ENCODE measurements at regions not wholly inside any gene's neighbourhood (a gene's known extent, or its start where the extent isn't known, plus 50 kb on each side); places are given as distances from the start of the nearest gene placed in this dataset.

GRCh38 chr17:77618173-77618572 lies 340.3 kb upstream of the TNRC6C start:
- no peaks in the 10 kb centered on the region for H3K36me3 ChIP-seq (ENCODE audit: control insufficient read depth in 2 of 2, insufficient read depth in 1 of 2, low read length in 2 of 2)
- H3K4me1 ChIP-seq (ENCODE audit: control insufficient read depth, insufficient read depth, low read length): no peaks in the 10 kb centered on the region
- ChIA-PET POLR2A (no interaction called here), CTCF (no interaction called here)
- TF ChIP-seq ZFHX2 (tag by site-specific recombination; conservative IDR thresholded peaks at IDR 0.05): peak; percentile 36; the same call in 1 of the 2 replicates
- TF ChIP-seq EGR2 (tag by site-specific recombination; IDR thresholded peaks at IDR 0.05; ENCODE audit: low read depth): peak; percentile 41; the same call in 1 of the 2 replicates
- TF ChIP-seq, protein P1, sequence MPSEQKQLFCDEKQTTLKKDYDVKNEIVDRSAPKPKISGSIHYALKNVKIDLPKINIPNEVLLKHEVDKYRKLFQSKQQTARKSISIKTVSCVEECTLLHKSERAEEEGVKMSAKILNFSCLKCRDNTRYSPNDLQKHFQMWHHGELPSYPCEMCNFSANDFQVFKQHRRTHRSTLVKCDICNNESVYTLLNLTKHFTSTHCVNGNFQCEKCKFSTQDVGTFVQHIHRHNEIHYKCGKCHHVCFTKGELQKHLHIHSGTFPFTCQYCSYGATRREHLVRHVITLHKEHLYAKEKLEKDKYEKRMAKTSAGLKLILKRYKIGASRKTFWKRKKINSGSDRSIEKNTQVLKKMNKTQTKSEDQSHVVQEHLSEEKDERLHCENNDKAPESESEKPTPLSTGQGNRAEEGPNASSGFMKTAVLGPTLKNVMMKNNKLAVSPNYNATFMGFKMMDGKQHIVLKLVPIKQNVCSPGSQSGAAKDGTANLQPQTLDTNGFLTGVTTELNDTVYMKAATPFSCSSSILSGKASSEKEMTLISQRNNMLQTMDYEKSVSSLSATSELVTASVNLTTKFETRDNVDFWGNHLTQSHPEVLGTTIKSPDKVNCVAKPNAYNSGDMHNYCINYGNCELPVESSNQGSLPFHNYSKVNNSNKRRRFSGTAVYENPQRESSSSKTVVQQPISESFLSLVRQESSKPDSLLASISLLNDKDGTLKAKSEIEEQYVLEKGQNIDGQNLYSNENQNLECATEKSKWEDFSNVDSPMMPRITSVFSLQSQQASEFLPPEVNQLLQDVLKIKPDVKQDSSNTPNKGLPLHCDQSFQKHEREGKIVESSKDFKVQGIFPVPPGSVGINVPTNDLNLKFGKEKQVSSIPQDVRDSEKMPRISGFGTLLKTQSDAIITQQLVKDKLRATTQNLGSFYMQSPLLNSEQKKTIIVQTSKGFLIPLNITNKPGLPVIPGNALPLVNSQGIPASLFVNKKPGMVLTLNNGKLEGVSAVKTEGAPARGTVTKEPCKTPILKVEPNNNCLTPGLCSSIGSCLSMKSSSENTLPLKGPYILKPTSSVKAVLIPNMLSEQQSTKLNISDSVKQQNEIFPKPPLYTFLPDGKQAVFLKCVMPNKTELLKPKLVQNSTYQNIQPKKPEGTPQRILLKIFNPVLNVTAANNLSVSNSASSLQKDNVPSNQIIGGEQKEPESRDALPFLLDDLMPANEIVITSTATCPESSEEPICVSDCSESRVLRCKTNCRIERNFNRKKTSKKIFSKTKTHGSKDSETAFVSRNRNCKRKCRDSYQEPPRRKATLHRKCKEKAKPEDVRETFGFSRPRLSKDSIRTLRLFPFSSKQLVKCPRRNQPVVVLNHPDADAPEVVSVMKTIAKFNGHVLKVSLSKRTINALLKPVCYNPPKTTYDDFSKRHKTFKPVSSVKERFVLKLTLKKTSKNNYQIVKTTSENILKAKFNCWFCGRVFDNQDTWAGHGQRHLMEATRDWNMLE (tag by site-specific recombination; conservative IDR thresholded peaks at IDR 0.05; ENCODE audit: low read depth): no peak
- no peak overlapping the region for H3K27ac ChIP-seq (ENCODE audit: extremely low read depth, low read depth, low read length)
- no peak overlapping the region for H3K4me3 ChIP-seq (ENCODE audit: low read depth, low read length)
- no peaks in the 10 kb centered on the region for H3K9me3 ChIP-seq (ENCODE audit: control insufficient read depth, insufficient read depth, low read depth, low read length)

- Histone ChIP-seq H3K27ac (ENCODE audit: extremely low read depth, low read depth, low read length) (no peak overlapping the region), H3K9me3 (ENCODE audit: control insufficient read depth, insufficient read depth, low read depth, low read length) (no peaks in the 10 kb centered on the region), H3K36me3 (ENCODE audit: control insufficient read depth in 2 of 2, insufficient read depth in 1 of 2, low read length in 2 of 2) (no peaks in the 10 kb centered on the region), H3K4me1 (ENCODE audit: control insufficient read depth, insufficient read depth, low read length) (no peaks in the 10 kb centered on the region), H3K4me3 (ENCODE audit: low read depth, low read length) (no peak overlapping the region)
- POLR2A ChIA-PET: no interaction called here
- TF ChIP-seq ZNF132 (tag by site-specific recombination; IDR thresholded peaks at IDR 0.05; ENCODE audit: borderline replicate concordance) (no peak), ZNF560 (tag by site-specific recombination; IDR thresholded peaks at IDR 0.05; ENCODE audit: borderline replicate concordance) (no peak), ZSCAN23 (tag by site-specific recombination; IDR thresholded peaks at IDR 0.05) (no peak), ZBTB8A (tag by site-specific recombination; IDR thresholded peaks at IDR 0.05) (no peak), ZNF530 (tag by site-specific recombination; IDR thresholded peaks at IDR 0.05; ENCODE audit: low read depth) (no peak), ZXDB (tag by site-specific recombination; IDR thresholded peaks at IDR 0.05) (no peak), WT1 (tag by site-specific recombination; IDR thresholded peaks at IDR 0.05) (no peak), ZNF768 (tag by site-specific recombination; IDR thresholded peaks at IDR 0.05) (no peak), ZEB2 (tag by site-specific recombination; IDR thresholded peaks at IDR 0.05) (no peak), ZNF580 (tag by site-specific recombination; IDR thresholded peaks at IDR 0.05) (no peak), SCRT1 (tag by site-specific recombination; IDR thresholded peaks at IDR 0.05; ENCODE audit: borderline replicate concordance) (no peak), ZNF366 (tag by site-specific recombination; conservative IDR thresholded peaks at IDR 0.05) (no peak), REST (tag by site-specific recombination; IDR thresholded peaks at IDR 0.05) (no peak), KLF16 (tag by site-specific recombination; IDR thresholded peaks at IDR 0.05) (no peak), ZNF274 (IDR thresholded peaks at IDR 0.05; ENCODE audit: low read length) (no peak), ZNF274 (tag by site-specific recombination; IDR thresholded peaks at IDR 0.05; ENCODE audit: borderline replicate concordance) (no peak), ZNF155 (tag by site-specific recombination; IDR thresholded peaks at IDR 0.05) (no peak)
- CTCF ChIA-PET: interaction anchor here (1.2 kb wide), 1 partner anchor 345 kb away, joined by 3 read pairs; no protein-coding TSS in a partner anchor
Observed at GRCh38 chr17:77618731-77619130, 339.8 kb upstream of the TNRC6C start.
